Muscle of leg (tissue), 3 donors: ENCODE measurements at regions not wholly inside any gene's neighbourhood (a gene's known extent, or its start where the extent isn't known, plus 50 kb on each side); places are given as distances from the start of the nearest gene placed in this dataset.

Source experiments
- DNase-seq: peaks from one replicate; pipeline ENCODE4 v3.0.0; 2013
- H3K27ac ChIP-seq: one replicate; pipeline ENCODE4 v1.5.1; 2013; ENCODE audit warnings: mild to moderate bottlenecking, low read length, control low read depth
- H3K27me3 ChIP-seq: one replicate; pipeline ENCODE4 v1.6.1; 2013; ENCODE audit warnings: low read length; ENCODE audit not compliant: control insufficient read depth, insufficient read depth
- H3K36me3 ChIP-seq: one replicate; pipeline ENCODE4 v1.6.1; 2013; ENCODE audit warnings: low read length; ENCODE audit not compliant: control insufficient read depth, insufficient read depth
- H3K4me1 ChIP-seq: one replicate; pipeline ENCODE4 v1.6.1; 2013; ENCODE audit warnings: low read length; ENCODE audit not compliant: control insufficient read depth, insufficient read depth
- H3K4me3 ChIP-seq: one replicate; pipeline ENCODE4 v1.5.1; 2013; ENCODE audit warnings: low read length, control low read depth
- H3K9me3 ChIP-seq: replicated peaks from 2 replicates; pipeline ENCODE4 v1.6.1; 2013; ENCODE audit warnings: low read depth, low read length; ENCODE audit not compliant: control insufficient read depth
- WGBS: methylation state at CpG from one replicate; pipeline ENCODE4 v1.1.5; 2013; ENCODE audit warnings: missing lambda C conversion rate; ENCODE audit not compliant: insufficient coverage; 5-methylcytosine and 5-hydroxymethylcytosine counted together

DNA sequence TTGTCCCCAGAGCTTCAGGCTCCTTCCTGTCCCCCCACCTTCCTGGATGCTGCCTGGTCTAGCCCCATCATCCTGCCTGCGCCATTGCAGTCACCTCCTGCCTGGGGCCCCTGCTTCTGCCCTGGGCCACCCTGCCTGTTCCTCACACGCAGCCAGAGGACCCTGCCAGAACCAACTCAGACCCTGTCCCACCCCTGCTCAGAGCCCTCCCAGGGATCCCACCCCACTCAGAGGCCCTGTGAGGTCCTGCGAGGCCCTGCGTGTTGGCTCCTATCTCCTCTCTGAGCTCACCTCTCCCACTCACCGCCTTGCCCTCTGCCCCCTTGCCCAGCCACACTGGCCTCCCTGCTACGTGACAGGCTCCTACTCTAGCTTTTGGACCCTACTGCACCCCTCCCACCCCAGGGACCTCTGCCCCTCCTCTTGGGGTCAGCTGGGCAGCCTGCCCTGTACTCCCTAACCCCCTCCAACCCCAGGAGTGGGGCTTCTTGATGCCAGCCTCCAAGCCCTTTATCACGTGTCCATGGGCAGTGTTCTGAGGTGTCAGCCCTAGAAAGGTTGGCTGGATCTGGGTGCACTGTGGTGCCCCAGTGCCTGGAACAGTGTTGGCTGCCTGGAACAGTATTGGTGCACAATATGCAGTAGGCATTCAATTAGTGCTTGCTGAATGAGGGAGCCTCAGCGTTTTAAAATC is 68.3 kb downstream of the CEBPB start:
- H3K27ac ChIP-seq: no peak overlapping the region
- no peaks in the 10 kb centered on the region for H3K36me3 ChIP-seq
- WGBS: 78% methylated on average over 8 of the region's 8 CpGs
- no peaks in the 10 kb centered on the region for H3K27me3 ChIP-seq
- no peak overlapping the region for H3K4me3 ChIP-seq
- DNase-seq: no peak
- peaks cover 3% of the 10 kb centered on the region for H3K4me1 ChIP-seq
- H3K9me3 ChIP-seq: no peaks in the 10 kb centered on the region

DNA sequence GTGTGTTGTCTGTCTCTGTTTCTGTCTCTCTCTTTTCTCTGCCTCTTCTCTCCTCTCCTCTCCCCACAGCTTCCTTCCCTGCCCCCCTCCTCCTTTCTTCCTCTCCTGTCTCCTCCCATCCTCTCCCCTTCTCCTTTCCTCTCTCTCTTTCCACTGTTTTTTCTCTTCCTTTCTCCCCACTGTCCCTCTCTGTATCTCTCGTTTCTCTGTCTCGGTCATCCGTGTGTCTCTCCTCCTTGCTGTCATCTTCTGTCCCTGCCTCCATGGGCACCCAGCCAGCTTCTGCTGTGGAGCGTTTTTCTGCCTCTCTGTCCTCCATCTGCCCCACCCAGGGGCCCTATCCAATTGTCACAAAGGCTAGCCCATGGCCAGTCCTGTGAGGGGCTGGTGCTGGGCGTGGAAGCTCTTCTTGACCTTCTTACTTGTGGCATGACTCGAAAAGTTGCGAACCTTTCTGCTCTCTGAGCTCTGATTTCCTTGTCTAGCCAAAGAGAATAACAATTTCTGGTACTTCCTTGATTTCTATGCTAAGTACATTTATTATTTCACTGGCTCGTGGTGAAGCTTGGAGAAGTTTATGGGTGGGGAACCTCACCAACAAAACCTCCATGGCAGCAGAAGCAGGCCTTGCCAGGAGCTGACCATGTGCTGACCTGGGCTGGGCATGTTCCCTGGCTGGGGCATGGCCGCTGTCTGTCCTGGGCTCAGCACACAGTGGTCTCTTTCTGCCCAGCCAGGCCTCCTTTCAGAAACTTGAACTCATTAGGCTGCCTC is 69.3 kb downstream of the CEBPB start:
- Histone ChIP-seq H3K9me3 (no peaks in the 10 kb centered on the region), H3K4me3 (no peak overlapping the region), H3K27ac (no peak overlapping the region), H3K27me3 (peaks cover 2% of the 10 kb centered on the region), H3K4me1 (peaks cover 3% of the 10 kb centered on the region), H3K36me3 (no peaks in the 10 kb centered on the region)
- DNase-seq: no peak
- WGBS: 28% methylated on average over 6 of the region's 9 CpGs

GRCh38 chr20:50260479-50261221 is 70.0 kb downstream of the CEBPB start:
- Histone ChIP-seq H3K4me3 (no peak overlapping the region), H3K36me3 (no peaks in the 10 kb centered on the region), H3K9me3 (no peaks in the 10 kb centered on the region), H3K27me3 (peaks cover 2% of the 10 kb centered on the region), H3K27ac (no peak overlapping the region), H3K4me1 (peaks cover 3% of the 10 kb centered on the region)
- no peak for DNase-seq
- 63% methylated on average over 6 of the region's 8 CpGs for WGBS

- WGBS: 80% methylated on average over 3 of the region's 7 CpGs
- Histone ChIP-seq H3K9me3 (no peaks in the 10 kb centered on the region), H3K27ac (no peak overlapping the region), H3K36me3 (no peaks in the 10 kb centered on the region), H3K4me3 (no peak overlapping the region), H3K27me3 (peaks cover 2% of the 10 kb centered on the region), H3K4me1 (peaks cover 5% of the 10 kb centered on the region)
- DNase-seq: no peak
Observed at GRCh38 chr20:50261471-50262212, 71.0 kb downstream of the CEBPB start.

- Histone ChIP-seq H3K27ac (no peak overlapping the region), H3K27me3 (peaks cover 2% of the 10 kb centered on the region), H3K9me3 (no peaks in the 10 kb centered on the region), H3K4me1 (peaks cover 17% of the 10 kb centered on the region), H3K4me3 (no peak overlapping the region), H3K36me3 (no peaks in the 10 kb centered on the region)
- DNase-seq: no peak
- no CpG with 5 or more reads among the region's 3 CpGs for WGBS
Observed at GRCh38 chr20:50263831-50264230, 73.2 kb downstream of the CEBPB start.

GRCh38 chr20:50264534-50265145 is 74.0 kb downstream of the CEBPB start:
- Histone ChIP-seq H3K36me3 (no peaks in the 10 kb centered on the region), H3K27ac (no peak overlapping the region), H3K27me3 (peaks cover 2% of the 10 kb centered on the region), H3K9me3 (no peaks in the 10 kb centered on the region), H3K4me3 (no peak overlapping the region), H3K4me1 (peaks cover 17% of the 10 kb centered on the region)
- DNase-seq: no peak
- WGBS: 88% methylated on average over 9 of the region's 13 CpGs

GRCh38 chr20:50265245-50265946 is 74.8 kb downstream of the CEBPB start:
- Histone ChIP-seq H3K4me3 (no peak overlapping the region), H3K27ac (no peak overlapping the region), H3K27me3 (peaks cover 2% of the 10 kb centered on the region), H3K36me3 (no peaks in the 10 kb centered on the region), H3K9me3 (no peaks in the 10 kb centered on the region), H3K4me1 (peaks cover 14% of the 10 kb centered on the region)
- DNase-seq: no peak
- WGBS: 89% methylated on average over 5 of the region's 12 CpGs

DNA sequence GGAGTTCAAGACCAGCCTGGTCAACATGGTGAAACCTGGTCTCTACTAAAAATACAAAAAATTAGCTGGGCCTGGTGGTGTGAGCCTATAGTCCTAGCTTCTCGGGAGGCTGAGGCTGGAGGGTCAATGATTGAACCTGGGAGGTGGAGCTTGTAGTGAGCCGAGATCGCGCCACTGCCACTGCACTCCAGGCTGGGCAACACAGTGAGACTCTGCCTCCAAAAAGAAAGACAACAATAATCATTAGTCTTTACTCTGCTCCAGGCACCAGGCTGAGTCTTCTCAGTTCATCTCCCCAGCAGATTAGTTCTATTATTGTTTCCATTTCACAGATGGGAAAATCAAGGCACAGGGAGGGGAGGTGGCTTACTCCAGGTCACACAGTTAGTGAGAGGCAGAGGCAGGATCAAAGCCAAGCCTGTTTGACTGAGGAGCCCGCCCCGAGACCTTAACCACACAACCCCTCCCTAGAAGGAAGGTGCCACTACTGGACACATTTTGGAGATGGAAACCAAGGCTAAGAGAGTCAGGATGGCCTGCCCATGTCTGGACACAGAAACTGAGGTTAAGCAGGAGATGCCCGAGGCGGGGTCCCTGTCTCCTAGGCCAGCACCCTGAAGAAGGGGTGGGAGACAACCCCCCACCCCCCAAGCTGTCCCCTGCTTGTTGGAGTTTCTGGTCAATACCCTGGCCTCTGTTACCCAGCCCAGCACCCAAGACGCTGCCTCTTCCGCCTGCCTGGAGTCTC is 75.8 kb downstream of the CEBPB start:
- DNase-seq: no peak
- H3K27ac ChIP-seq: peak overlapping the region; percentile 59
- H3K9me3 ChIP-seq: no peaks in the 10 kb centered on the region
- 47% methylated on average over 3 of the region's 10 CpGs for WGBS
- H3K4me3 ChIP-seq: no peak overlapping the region
- H3K4me1 ChIP-seq: peaks cover 16% of the 10 kb centered on the region
- no peaks in the 10 kb centered on the region for H3K36me3 ChIP-seq
- H3K27me3 ChIP-seq: peaks cover 2% of the 10 kb centered on the region
